Liver (tissue), 8 donors: ENCODE measurements at regions not wholly inside any gene's neighbourhood (a gene's known extent, or its start where the extent isn't known, plus 50 kb on each side); places are given as distances from the start of the nearest gene placed in this dataset.

Experiments
- DNase-seq: peaks from one replicate; pipeline ENCODE4 v3.0.0-alpha.2; 2017; ENCODE audit warnings: low spot score
- H3K27ac ChIP-seq, 2 donors: one replicate each; pipeline ENCODE4 v1.7.0; 2013; ENCODE audit warnings: inconsistent platforms in 2 of 2, low read length in 2 of 2, control low read depth in 1 of 2, low read depth in 1 of 2, mild to moderate bottlenecking in 1 of 2
- H3K27me3 ChIP-seq, 4 donors: one replicate each; pipeline versions ENCODE4 v1.6.1 to v1.7.0; 2013; ENCODE audit warnings: low read length in 3 of 4, inconsistent platforms in 1 of 4, mild to moderate bottlenecking in 1 of 4, moderate library complexity in 1 of 4; ENCODE audit not compliant: control insufficient read depth in 4 of 4, insufficient read depth in 4 of 4
- H3K36me3 ChIP-seq, 4 donors: one replicate each; pipeline versions ENCODE4 v1.6.1 to v1.7.0; 2013; ENCODE audit warnings: low read length in 3 of 4, mild to moderate bottlenecking in 3 of 4, low read depth in 1 of 4, moderate library complexity in 1 of 4; ENCODE audit not compliant: control insufficient read depth in 4 of 4, insufficient read depth in 3 of 4
- H3K4me1 ChIP-seq, 4 donors: one replicate each; pipeline versions ENCODE4 v1.6.1 to v1.7.0; 2013; ENCODE audit warnings: low read length in 3 of 4, mild to moderate bottlenecking in 3 of 4, moderate library complexity in 1 of 4; ENCODE audit not compliant: control insufficient read depth in 4 of 4, insufficient read depth in 4 of 4
- H3K4me3 ChIP-seq, 3 donors: one replicate each; pipeline versions ENCODE4 v1.6.1 to v1.7.0; 2013; ENCODE audit warnings: low read length in 3 of 3, control low read depth in 1 of 3, low read depth in 1 of 3, mild to moderate bottlenecking in 1 of 3
- H3K9ac ChIP-seq, 2 donors: one replicate each; pipeline ENCODE4 v1.7.0; 2013; ENCODE audit warnings: low read length in 2 of 2, mild to moderate bottlenecking in 2 of 2, moderate library complexity in 2 of 2, control low read depth in 1 of 2, low read depth in 1 of 2
- H3K9me3 ChIP-seq, 4 donors: one replicate each; pipeline versions ENCODE4 v1.6.1 to v1.7.0; 2013; ENCODE audit warnings: low read length in 3 of 4; ENCODE audit not compliant: control insufficient read depth in 4 of 4
- ATF3 ChIP-seq: IDR thresholded peaks from 2 replicates; pipeline ENCODE4 v1.6.1; 2016; ENCODE audit warnings: antibody characterized with exemption
- EGR1 ChIP-seq, 2 donors: IDR thresholded peaks; 2 replicates each; pipeline ENCODE4 v1.6.1; 2016 to 2018; ENCODE audit warnings: antibody characterized with exemption in 2 of 2, low read depth in 2 of 2
- FOXA1 ChIP-seq: IDR thresholded peaks from 2 replicates; pipeline ENCODE4 v1.6.1; 2016; ENCODE audit warnings: antibody characterized with exemption
- FOXA2 ChIP-seq: IDR thresholded peaks from 2 replicates; pipeline ENCODE4 v1.6.1; 2016; ENCODE audit warnings: antibody characterized with exemption
- GABPA ChIP-seq, 2 donors: IDR thresholded peaks in 1 of 2; conservative IDR thresholded peaks in 1 of 2; 2 replicates each; pipeline ENCODE4 v1.6.1; 2016; ENCODE audit warnings: antibody characterized with exemption in 2 of 2, mild to moderate bottlenecking in 1 of 2, moderate library complexity in 1 of 2
- HNF4A ChIP-seq, 2 donors: conservative IDR thresholded peaks; 2 replicates each; pipeline ENCODE4 v1.6.1; 2016; ENCODE audit warnings: antibody characterized with exemption in 2 of 2, mild to moderate bottlenecking in 2 of 2
- HNF4G ChIP-seq: IDR thresholded peaks from 2 replicates; pipeline ENCODE4 v1.6.1; 2016; ENCODE audit warnings: antibody characterized with exemption
- JUND ChIP-seq, 2 donors: IDR thresholded peaks; 2 replicates each; pipeline ENCODE4 v1.6.1; 2016; ENCODE audit warnings: antibody characterized with exemption in 2 of 2
- MAX ChIP-seq: IDR thresholded peaks from 2 replicates; pipeline ENCODE4 v1.6.1; 2016; ENCODE audit warnings: antibody characterized with exemption
- NR2F2 ChIP-seq: IDR thresholded peaks from 2 replicates; pipeline ENCODE4 v1.6.1; 2016; ENCODE audit warnings: antibody characterized with exemption
- RAD21 ChIP-seq, 2 donors: IDR thresholded peaks; 2 replicates each; pipeline ENCODE4 v1.6.1; 2016; ENCODE audit warnings: antibody characterized with exemption in 2 of 2, mild to moderate bottlenecking in 2 of 2
- RXRA ChIP-seq, 2 donors: IDR thresholded peaks; 2 replicates each; pipeline ENCODE4 v1.6.1; 2017 to 2018; ENCODE audit warnings: antibody characterized with exemption in 2 of 2, mild to moderate bottlenecking in 1 of 2
- SP1 ChIP-seq: IDR thresholded peaks from 2 replicates; pipeline ENCODE4 v1.6.1; 2018; ENCODE audit warnings: antibody characterized with exemption, mild to moderate bottlenecking
- TAF1 ChIP-seq: conservative IDR thresholded peaks from 2 replicates; pipeline ENCODE4 v1.6.1; 2016; ENCODE audit warnings: antibody characterized with exemption, mild to moderate bottlenecking
- YY1 ChIP-seq: IDR thresholded peaks from 2 replicates; pipeline ENCODE4 v1.6.1; 2016; ENCODE audit warnings: antibody characterized with exemption, mild to moderate bottlenecking
- ZBTB33 ChIP-seq: IDR thresholded peaks from 2 replicates; pipeline ENCODE4 v1.6.1; 2016; ENCODE audit warnings: antibody characterized with exemption
- WGBS: extraction: QIAGEN DNeasy Blood & Tissue Kit; methylation state at CpG from one replicate; pipeline ENCODE4 v1.1.7; 2013; 5-methylcytosine and 5-hydroxymethylcytosine counted together
- TF ChIP-seq, protein P1 (sequence below): IDR thresholded peaks from 2 replicates; pipeline ENCODE4 v1.6.1; 2016; ENCODE audit warnings: antibody characterized with exemption, mild to moderate bottlenecking
- TF ChIP-seq, protein P2 (sequence below): fragments of 150-350 bp; IDR thresholded peaks from 2 replicates; pipeline ENCODE4 v1.5.1; 2017; ENCODE audit warnings: improper control_type of control experiment, low read depth, low read length; ENCODE audit not compliant: missing input control
- donor health status: healthy.
- donor health status: healthy.
- donor health status: healthy.
- donor health status: healthy.
- donor health status: healthy.

- no peak overlapping the region for H3K4me3 ChIP-seq
- no peaks in the 10 kb centered on the region for H3K36me3 ChIP-seq
- H3K27ac ChIP-seq, result no peak overlapping the region
- WGBS, result 90% methylated on average over 1 of the region's 1 CpG
- no peaks in the 10 kb centered on the region for H3K27me3 ChIP-seq
- TF ChIP-seq HNF4A (conservative IDR thresholded peaks at IDR 0.05), result no peak
- DNase-seq, result no peak
- no peak overlapping the region for H3K9ac ChIP-seq
- H3K4me1 ChIP-seq, result no peaks in the 10 kb centered on the region
- H3K9me3 ChIP-seq, result no peaks in the 10 kb centered on the region
These were observed 186.7 kb upstream of the NOCT start for GRCh38 chr4:138828926-138829325.

- H3K9ac ChIP-seq, result no peak overlapping the region
- H3K27me3 ChIP-seq, result no peaks in the 10 kb centered on the region
- no peaks in the 10 kb centered on the region for H3K9me3 ChIP-seq
- no peak overlapping the region for H3K27ac ChIP-seq
- TF ChIP-seq HNF4A (conservative IDR thresholded peaks at IDR 0.05) (no peak), FOXA1 (no peak), HNF4G (no peak), ATF3 (no peak), EGR1 (IDR thresholded peaks at IDR 0.05; ENCODE audit: low read depth in 2 of 2) (no peak), TAF1 (no peak), YY1 (no peak), NR2F2 (no peak), RXRA (IDR thresholded peaks at IDR 0.05) (no peak), MAX (no peak), RAD21 (IDR thresholded peaks at IDR 0.05) (no peak), SP1 (no peak), ZBTB33 (no peak), FOXA2 (no peak), GABPA (IDR thresholded peaks at IDR 0.05 in 1 of 2, conservative IDR thresholded peaks at IDR 0.05 in 1 of 2) (no peak), JUND (IDR thresholded peaks at IDR 0.05) (no peak)
- TF ChIP-seq, protein P1, sequence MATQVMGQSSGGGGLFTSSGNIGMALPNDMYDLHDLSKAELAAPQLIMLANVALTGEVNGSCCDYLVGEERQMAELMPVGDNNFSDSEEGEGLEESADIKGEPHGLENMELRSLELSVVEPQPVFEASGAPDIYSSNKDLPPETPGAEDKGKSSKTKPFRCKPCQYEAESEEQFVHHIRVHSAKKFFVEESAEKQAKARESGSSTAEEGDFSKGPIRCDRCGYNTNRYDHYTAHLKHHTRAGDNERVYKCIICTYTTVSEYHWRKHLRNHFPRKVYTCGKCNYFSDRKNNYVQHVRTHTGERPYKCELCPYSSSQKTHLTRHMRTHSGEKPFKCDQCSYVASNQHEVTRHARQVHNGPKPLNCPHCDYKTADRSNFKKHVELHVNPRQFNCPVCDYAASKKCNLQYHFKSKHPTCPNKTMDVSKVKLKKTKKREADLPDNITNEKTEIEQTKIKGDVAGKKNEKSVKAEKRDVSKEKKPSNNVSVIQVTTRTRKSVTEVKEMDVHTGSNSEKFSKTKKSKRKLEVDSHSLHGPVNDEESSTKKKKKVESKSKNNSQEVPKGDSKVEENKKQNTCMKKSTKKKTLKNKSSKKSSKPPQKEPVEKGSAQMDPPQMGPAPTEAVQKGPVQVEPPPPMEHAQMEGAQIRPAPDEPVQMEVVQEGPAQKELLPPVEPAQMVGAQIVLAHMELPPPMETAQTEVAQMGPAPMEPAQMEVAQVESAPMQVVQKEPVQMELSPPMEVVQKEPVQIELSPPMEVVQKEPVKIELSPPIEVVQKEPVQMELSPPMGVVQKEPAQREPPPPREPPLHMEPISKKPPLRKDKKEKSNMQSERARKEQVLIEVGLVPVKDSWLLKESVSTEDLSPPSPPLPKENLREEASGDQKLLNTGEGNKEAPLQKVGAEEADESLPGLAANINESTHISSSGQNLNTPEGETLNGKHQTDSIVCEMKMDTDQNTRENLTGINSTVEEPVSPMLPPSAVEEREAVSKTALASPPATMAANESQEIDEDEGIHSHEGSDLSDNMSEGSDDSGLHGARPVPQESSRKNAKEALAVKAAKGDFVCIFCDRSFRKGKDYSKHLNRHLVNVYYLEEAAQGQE, result no peak
- TF ChIP-seq, protein P2, sequence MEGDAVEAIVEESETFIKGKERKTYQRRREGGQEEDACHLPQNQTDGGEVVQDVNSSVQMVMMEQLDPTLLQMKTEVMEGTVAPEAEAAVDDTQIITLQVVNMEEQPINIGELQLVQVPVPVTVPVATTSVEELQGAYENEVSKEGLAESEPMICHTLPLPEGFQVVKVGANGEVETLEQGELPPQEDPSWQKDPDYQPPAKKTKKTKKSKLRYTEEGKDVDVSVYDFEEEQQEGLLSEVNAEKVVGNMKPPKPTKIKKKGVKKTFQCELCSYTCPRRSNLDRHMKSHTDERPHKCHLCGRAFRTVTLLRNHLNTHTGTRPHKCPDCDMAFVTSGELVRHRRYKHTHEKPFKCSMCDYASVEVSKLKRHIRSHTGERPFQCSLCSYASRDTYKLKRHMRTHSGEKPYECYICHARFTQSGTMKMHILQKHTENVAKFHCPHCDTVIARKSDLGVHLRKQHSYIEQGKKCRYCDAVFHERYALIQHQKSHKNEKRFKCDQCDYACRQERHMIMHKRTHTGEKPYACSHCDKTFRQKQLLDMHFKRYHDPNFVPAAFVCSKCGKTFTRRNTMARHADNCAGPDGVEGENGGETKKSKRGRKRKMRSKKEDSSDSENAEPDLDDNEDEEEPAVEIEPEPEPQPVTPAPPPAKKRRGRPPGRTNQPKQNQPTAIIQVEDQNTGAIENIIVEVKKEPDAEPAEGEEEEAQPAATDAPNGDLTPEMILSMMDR, result no peak
- H3K36me3 ChIP-seq, result no peaks in the 10 kb centered on the region
- H3K4me3 ChIP-seq, result no peak overlapping the region
- H3K4me1 ChIP-seq, result no peaks in the 10 kb centered on the region
- DNase-seq, result no peak
- 45% methylated on average over 2 of the region's 2 CpGs for WGBS
These were observed 188.8 kb upstream of the NOCT start for GRCh38 chr4:138826754-138827153.
